AG10803 (cell line): ENCODE measurements at regions not wholly inside any gene's neighbourhood (a gene's known extent, or its start where the extent isn't known, plus 50 kb on each side); places are given as distances from the start of the nearest gene placed in this dataset.

ENCODE experiments used
- DNase-seq: peaks from one replicate; pipeline ENCODE4 v3.0.0; 2010; ENCODE audit warnings: low read depth
- H3K4me3 ChIP-seq: 2 replicates; pipeline ENCODE4 v1.5.1; 2011; ENCODE audit warnings: mild to moderate bottlenecking, low read length, control low read depth
- CTCF ChIP-seq: conservative IDR thresholded peaks from 2 replicates; pipeline ENCODE4 v1.5.1; 2011; ENCODE audit warnings: mild to moderate bottlenecking, low read length, control low read depth, inconsistent platforms

DNA sequence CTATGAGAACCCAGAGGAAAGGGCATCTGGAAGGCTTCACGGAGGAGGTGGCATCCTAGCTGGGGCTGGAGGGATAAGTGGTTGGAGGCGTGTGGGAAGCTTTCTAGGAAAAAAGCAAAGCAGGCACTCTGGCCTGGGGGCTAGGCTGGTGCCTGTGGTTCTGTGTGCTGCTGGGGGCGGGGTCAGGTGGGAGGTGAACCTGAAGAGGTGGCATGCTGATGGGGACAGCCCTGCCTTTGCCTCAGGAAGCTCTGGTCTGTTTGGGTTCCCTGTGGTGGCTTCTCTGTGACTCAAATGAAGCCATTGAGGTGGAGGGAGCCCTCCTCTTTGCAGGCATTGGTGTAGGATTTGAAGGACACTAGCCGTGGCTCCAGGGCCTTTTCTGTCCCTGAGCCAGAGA lies 221.6 kb upstream of the POU3F1 start:
- no peak overlapping the region for H3K4me3 ChIP-seq
- TF ChIP-seq CTCF, result no peak
- DNase-seq, result no peak

GRCh38 chr1:38267037-38268036 lies 220.7 kb upstream of the POU3F1 start:
- TF ChIP-seq CTCF, result no peak
- DNase-seq, result no peak
- no peak overlapping the region for H3K4me3 ChIP-seq

DNA sequence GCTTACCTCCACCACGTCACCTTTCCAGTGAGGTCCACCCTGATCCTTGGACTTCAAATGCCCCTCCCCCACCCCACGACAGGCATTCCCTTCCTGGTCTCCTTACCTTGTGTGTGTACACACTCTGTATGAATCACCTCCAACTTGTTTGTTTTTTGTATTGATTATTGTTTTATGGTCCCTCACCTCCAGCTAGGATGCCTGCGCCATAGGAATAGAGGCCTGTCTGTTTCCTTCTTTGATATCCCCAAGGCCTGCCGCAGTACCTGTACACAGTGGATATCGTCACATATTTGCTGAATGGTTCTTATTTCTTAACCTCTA lies 219.6 kb upstream of the POU3F1 start:
- no peak for TF ChIP-seq CTCF
- no peak overlapping the region for H3K4me3 ChIP-seq
- DNase-seq, result no peak

- no peak for DNase-seq
- TF ChIP-seq CTCF, result no peak
- no peak overlapping the region for H3K4me3 ChIP-seq
Observed at GRCh38 chr1:38265293-38266196, 219.0 kb upstream of the POU3F1 start.

DNA sequence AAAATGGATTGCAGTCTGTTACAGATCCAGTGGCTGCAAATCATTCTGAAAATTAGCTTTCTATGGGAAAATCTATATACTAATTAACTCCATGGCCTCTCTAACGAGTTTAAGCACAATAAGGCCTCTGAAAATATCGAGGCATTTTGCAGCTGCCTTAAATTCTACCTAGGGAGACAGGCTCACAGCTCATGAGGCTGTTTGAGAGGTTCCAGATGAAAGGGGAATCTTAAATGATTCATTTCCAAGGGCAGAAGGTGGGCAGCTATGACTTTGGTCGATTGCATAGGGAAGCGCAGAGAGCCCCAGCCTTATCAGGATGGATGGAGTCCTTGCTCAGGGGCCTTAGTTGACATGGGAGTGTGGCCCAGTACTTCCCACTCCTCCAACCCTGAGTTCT lies 216.8 kb upstream of the POU3F1 start:
- no peak for DNase-seq
- TF ChIP-seq CTCF, result no peak
- H3K4me3 ChIP-seq, result no peak overlapping the region

- no peak overlapping the region for H3K4me3 ChIP-seq
- TF ChIP-seq CTCF, result no peak
- DNase-seq, result no peak
Observed at GRCh38 chr1:38261574-38261973, 215.0 kb upstream of the POU3F1 start.
